Sigmoid colon (tissue), 6 donors: ENCODE measurements at regions not wholly inside any gene's neighbourhood (a gene's known extent, or its start where the extent isn't known, plus 50 kb on each side); places are given as distances from the start of the nearest gene placed in this dataset.

Source experiments
- DNase-seq: peaks from one replicate; pipeline ENCODE4 v3.0.0-alpha.2; 2019
- H3K27ac ChIP-seq, 4 donors: fragments of 200-600 bp; sonication (generic); one replicate each; pipeline ENCODE4 v1.5.1; 2016 to 2019; ENCODE audit warnings: mild to moderate bottlenecking in 1 of 4
- H3K27me3 ChIP-seq, 3 donors: fragments of 200-600 bp; sonication (generic); one replicate each; pipeline ENCODE4 v1.5.1; 2019; ENCODE audit warnings: mild to moderate bottlenecking in 1 of 3
- H3K36me3 ChIP-seq, 4 donors: fragments of 200-600 bp; sonication (generic); one replicate each; pipeline ENCODE4 v1.5.1; 2016 to 2019
- H3K4me1 ChIP-seq, 4 donors: fragments of 200-600 bp; sonication (generic); one replicate each; pipeline ENCODE4 v1.5.1; 2017 to 2019
- H3K4me3 ChIP-seq, 4 donors: fragments of 200-600 bp; sonication (generic); one replicate each; pipeline ENCODE4 v1.5.1; 2017 to 2019; ENCODE audit warnings: mild to moderate bottlenecking in 2 of 4, moderate library complexity in 1 of 4
- H3K9me3 ChIP-seq, 4 donors: fragments of 200-600 bp in 3 of 4; sonication (generic) in 3 of 4; one replicate each; pipeline versions ENCODE4 v1.5.1 to v1.6.1; 2013 to 2019
- EP300 ChIP-seq, 4 donors: sonication (generic); formaldehyde crosslinking; IDR thresholded peaks; one replicate each; pipeline ENCODE4 v1.6.1; 2017; ENCODE audit warnings: antibody characterized with exemption in 4 of 4
- POLR2A ChIP-seq, 2 donors: fragments of 450-650 bp; IDR thresholded peaks; one replicate each; pipeline ENCODE4 v1.6.1; 2016; ENCODE audit warnings: antibody characterized with exemption in 2 of 2, mild to moderate bottlenecking in 2 of 2, moderate library complexity in 2 of 2
- POLR2AphosphoS5 ChIP-seq, 4 donors: sonication (generic); formaldehyde crosslinking; IDR thresholded peaks; one replicate each; pipeline ENCODE4 v1.6.1; 2017; ENCODE audit warnings: antibody characterized with exemption in 4 of 4
- WGBS, 2 donors: extraction: QIAGEN DNeasy Blood & Tissue Kit; methylation state at CpG; one replicate each; pipeline ENCODE4 v1.1.7; 2013; 5-methylcytosine and 5-hydroxymethylcytosine counted together
- intact Hi-C: fragments of 100-400 bp; cut with DNase I; formaldehyde crosslinking; loops from one replicate; pipeline ENCODE4 v1.15.1; 2023
- TF ChIP-seq, protein P1 (sequence below), 4 experiments: fragments of 450-650 bp in 3 of 4; fragments of 200-600 bp in 1 of 4; IDR thresholded peaks; one replicate each; pipeline ENCODE4 v1.5.1; 2016 to 2019; ENCODE audit warnings: antibody characterized with exemption in 4 of 4, mild to moderate bottlenecking in 3 of 4, moderate library complexity in 2 of 4
- donor health status: healthy with polysubstance abuse.
- donor health status: healthy.

- Histone ChIP-seq H3K36me3 (no peaks in the 10 kb centered on the region), H3K27me3 (no peaks in the 10 kb centered on the region), H3K27ac (no peak overlapping the region), H3K9me3 (no peaks in the 10 kb centered on the region), H3K4me1 (no peaks in the 10 kb centered on the region), H3K4me3 (no peak overlapping the region)
- TF ChIP-seq EP300 (IDR thresholded peaks at IDR 0.05) (no peak), POLR2A (IDR thresholded peaks at IDR 0.05) (no peak), POLR2AphosphoS5 (IDR thresholded peaks at IDR 0.05) (no peak)
- TF ChIP-seq, protein P1, sequence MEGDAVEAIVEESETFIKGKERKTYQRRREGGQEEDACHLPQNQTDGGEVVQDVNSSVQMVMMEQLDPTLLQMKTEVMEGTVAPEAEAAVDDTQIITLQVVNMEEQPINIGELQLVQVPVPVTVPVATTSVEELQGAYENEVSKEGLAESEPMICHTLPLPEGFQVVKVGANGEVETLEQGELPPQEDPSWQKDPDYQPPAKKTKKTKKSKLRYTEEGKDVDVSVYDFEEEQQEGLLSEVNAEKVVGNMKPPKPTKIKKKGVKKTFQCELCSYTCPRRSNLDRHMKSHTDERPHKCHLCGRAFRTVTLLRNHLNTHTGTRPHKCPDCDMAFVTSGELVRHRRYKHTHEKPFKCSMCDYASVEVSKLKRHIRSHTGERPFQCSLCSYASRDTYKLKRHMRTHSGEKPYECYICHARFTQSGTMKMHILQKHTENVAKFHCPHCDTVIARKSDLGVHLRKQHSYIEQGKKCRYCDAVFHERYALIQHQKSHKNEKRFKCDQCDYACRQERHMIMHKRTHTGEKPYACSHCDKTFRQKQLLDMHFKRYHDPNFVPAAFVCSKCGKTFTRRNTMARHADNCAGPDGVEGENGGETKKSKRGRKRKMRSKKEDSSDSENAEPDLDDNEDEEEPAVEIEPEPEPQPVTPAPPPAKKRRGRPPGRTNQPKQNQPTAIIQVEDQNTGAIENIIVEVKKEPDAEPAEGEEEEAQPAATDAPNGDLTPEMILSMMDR (IDR thresholded peaks at IDR 0.05): no peak
- 30 to 71% methylated on average over 3 of the region's 3 CpGs for WGBS, 2 donors
- intact Hi-C loops: no loop called here
- no peak for DNase-seq
These were observed 185.3 kb downstream of the FAT3 start for GRCh38 chr11:92409956-92410355.

DNA sequence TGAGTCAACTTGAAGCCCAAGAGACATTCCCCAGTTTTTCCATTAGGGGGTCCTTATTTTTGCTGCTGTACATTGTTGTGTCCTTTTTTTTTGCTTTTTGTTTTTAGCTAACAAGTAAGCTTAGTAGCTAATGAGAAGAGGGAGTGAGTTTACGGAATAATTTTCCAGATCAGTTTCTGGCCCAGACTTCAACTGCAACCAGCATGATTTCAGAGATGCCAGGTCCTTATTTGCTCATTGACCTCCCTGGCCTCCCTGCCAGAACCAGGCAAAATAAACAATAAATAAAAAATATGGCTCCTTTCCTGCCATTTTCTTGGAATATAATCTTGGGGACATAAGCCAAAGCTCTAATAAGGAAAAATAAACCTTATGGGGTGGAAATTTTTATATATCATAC, 185.9 kb downstream of the FAT3 start:
- WGBS, 2 donors: 90 to 94% methylated on average over 1 of the region's 1 CpG
- TF ChIP-seq POLR2A (IDR thresholded peaks at IDR 0.05) (no peak), EP300 (IDR thresholded peaks at IDR 0.05) (no peak), POLR2AphosphoS5 (IDR thresholded peaks at IDR 0.05) (no peak)
- TF ChIP-seq, protein P1 (IDR thresholded peaks at IDR 0.05): no peak
- Histone ChIP-seq H3K27me3 (no peaks in the 10 kb centered on the region), H3K4me3 (no peak overlapping the region), H3K27ac (no peak overlapping the region), H3K9me3 (no peaks in the 10 kb centered on the region), H3K4me1 (no peaks in the 10 kb centered on the region), H3K36me3 (no peaks in the 10 kb centered on the region)
- intact Hi-C loops: no loop called here
- DNase-seq: no peak

GRCh38 chr11:92411431-92411830, 186.8 kb downstream of the FAT3 start:
- no peaks in the 10 kb centered on the region for H3K4me1 ChIP-seq
- DNase-seq: no peak
- H3K36me3 ChIP-seq: no peaks in the 10 kb centered on the region
- TF ChIP-seq, protein P1 (IDR thresholded peaks at IDR 0.05): no peak
- TF ChIP-seq POLR2AphosphoS5 (IDR thresholded peaks at IDR 0.05) (no peak), POLR2A (IDR thresholded peaks at IDR 0.05) (no peak), EP300 (IDR thresholded peaks at IDR 0.05) (no peak)
- H3K9me3 ChIP-seq: no peaks in the 10 kb centered on the region
- H3K27me3 ChIP-seq: no peaks in the 10 kb centered on the region
- H3K4me3 ChIP-seq: no peak overlapping the region
- 54 to 78% methylated on average over 5 of the region's 5 CpGs for WGBS, 2 donors
- intact Hi-C loops: no loop called here
- no peak overlapping the region for H3K27ac ChIP-seq

DNA sequence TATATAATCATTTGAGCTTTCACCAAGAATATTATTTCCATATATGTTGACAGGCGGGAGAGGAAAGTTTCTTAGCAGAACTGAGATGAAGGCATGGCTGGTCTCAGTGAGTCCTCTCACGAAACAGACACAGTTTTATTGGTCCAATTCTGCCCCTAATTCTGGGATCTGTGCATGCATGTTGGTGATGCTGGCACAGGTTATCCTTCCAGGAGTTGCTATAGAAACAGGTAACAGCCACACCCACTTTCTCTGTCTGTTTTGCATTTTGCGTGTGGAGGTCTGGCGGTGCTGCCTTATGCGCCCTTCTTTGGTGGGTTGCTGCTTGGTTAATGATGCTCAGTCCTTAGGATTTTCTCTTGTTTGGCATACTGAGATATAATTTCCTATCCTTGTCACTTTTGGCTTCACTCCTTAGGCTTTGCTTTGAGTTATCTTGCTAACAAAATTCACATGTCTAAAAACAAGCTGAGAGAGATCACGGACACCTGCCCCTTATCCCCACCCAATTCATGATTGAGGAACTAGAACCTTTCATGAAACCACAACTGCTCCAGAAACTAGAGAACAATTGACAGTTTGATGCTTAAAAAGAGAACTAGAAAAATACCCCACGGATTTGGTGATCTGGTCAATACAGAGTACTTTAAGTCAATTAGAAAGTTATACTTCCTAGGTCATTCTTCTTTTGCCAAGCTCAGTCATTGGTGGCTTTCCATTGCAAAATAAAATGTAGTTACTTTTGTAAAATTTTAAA, 189.3 kb downstream of the FAT3 start:
- intact Hi-C loops: no loop called here
- DNase-seq: no peak

More for the DNA sequence above, 189.3 kb downstream of the FAT3 start:
- no peak for TF ChIP-seq EP300 (IDR thresholded peaks at IDR 0.05)
- no peak for TF ChIP-seq POLR2A (IDR thresholded peaks at IDR 0.05)
- TF ChIP-seq, protein P1 (IDR thresholded peaks at IDR 0.05): no peak
- no peaks in the 10 kb centered on the region for H3K4me1 ChIP-seq
- H3K9me3 ChIP-seq: no peaks in the 10 kb centered on the region
- 75 to 87% methylated on average over 7 of the region's 7 CpGs for WGBS, 2 donors
- H3K4me3 ChIP-seq: no peak overlapping the region
- no peaks in the 10 kb centered on the region for H3K27me3 ChIP-seq
- no peaks in the 10 kb centered on the region for H3K36me3 ChIP-seq
- H3K27ac ChIP-seq: no peak overlapping the region
